ENCODE measurements at regions not wholly inside any gene's neighbourhood (a gene's known extent, or its start where the extent isn't known, plus 50 kb on each side); places are given as distances from the start of the nearest gene placed in this dataset.
A peak's percentile ranks its signal among the peaks of the same experiment; 100 is the strongest.

- TF ChIP-seq ZBTB40 (IDR thresholded peaks at IDR 0.05) (no peak; the same call in 1 of the 2 replicates), ZBTB40 (CRISPR knock-in tag; IDR thresholded peaks at IDR 0.05) (no peak), TFAP4 (CRISPR knock-in tag; IDR thresholded peaks at IDR 0.05; ENCODE audit: borderline replicate concordance) (peak; percentile 55; the same call in 1 of the 2 replicates), TBP (optimal IDR thresholded peaks at IDR 0.05; ENCODE audit: low read depth, low read length) (peak; percentile 23), PURB (CRISPR knock-in tag; IDR thresholded peaks at IDR 0.05; ENCODE audit: low read depth) (no peak), ZBTB33 (CRISPR knock-in tag; IDR thresholded peaks at IDR 0.05) (no peak), U2AF2 (optimal IDR thresholded peaks at IDR 0.05; ENCODE audit: low read depth, low read length) (no peak), BCOR (IDR thresholded peaks at IDR 0.05) (peak; percentile 75; the same call in 1 of the 2 replicates), RERE (CRISPR knock-in tag; IDR thresholded peaks at IDR 0.05; ENCODE audit: borderline replicate concordance) (no peak)
Measured at GRCh38 chr1:182235952-182236650, 155.5 kb downstream of the GLUL start (continued).

All from K562 (cell line).